SKM-1 treated with dmso at 0.1 percent for 144 hours (cell line): ENCODE measurements at regions not wholly inside any gene's neighbourhood (a gene's known extent, or its start where the extent isn't known, plus 50 kb on each side); places are given as distances from the start of the nearest gene placed in this dataset.

Experiments
- DNase-seq: peaks from one replicate; lab custom pipeline; 2025; ENCODE audit not compliant: unreplicated experiment; lab: John Stamatoyannopoulos, UW

DNA sequence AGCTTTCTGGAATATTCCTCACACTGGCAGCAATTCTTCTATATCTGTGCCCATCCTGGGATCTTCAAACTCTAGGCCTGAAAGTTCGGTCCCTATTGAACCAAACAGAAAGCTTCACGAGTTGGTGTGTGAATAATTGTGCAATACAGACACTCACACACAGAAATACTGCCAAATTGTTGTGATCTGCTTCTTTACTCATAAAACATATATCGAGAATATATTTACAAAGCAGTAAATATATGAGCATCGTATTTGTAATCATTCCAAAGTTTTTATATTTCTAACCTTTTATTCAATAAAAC, 56.6 kb upstream of the BEX4 start:
- DNase-seq, result no peak

DNA sequence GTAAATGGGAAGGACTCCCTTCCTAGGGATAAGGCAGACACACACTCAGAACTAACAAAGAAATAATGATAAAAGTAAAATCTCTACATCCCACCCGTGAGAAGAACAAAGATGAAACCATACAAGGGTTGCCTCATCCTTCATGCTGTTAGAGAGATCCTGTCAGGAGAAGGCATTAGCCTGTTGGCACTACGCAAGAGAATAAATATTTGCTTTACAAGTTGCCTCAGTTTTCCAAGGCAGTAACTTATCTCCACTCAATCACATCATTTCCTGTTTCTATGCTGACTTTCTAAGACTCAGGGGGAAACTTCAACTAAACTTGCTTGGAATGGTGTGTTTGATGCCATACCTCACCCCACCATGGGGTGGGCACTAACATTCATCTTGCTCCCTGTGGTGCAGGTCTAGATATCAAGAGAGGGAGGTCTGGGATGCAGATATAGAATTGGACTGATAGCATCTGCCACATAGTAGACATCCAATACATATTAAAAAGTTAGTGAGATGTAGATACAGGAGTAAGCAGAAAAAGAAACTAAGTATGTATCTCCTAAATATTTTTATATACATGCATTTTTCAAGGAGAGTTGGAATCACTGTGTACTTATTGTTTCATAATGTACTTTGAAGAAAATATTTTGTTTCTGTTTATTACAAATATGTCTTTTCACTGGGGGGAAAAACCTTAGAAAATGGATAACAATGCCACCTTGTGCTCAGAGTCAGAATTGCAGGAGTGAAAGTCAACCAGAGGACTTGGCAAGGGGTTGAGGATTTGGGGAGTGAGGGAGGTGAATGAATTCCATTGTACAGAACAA, 57.2 kb upstream of the BEX4 start:
- DNase-seq, result no peak

GRCh38 chrX:103155201-103155600, 59.7 kb upstream of the BEX4 start:
- peak; percentile 20 for DNase-seq

GRCh38 chrX:103153661-103154060, 60.7 kb upstream of the NXF3 start:
- DNase-seq, result no peak

DNA sequence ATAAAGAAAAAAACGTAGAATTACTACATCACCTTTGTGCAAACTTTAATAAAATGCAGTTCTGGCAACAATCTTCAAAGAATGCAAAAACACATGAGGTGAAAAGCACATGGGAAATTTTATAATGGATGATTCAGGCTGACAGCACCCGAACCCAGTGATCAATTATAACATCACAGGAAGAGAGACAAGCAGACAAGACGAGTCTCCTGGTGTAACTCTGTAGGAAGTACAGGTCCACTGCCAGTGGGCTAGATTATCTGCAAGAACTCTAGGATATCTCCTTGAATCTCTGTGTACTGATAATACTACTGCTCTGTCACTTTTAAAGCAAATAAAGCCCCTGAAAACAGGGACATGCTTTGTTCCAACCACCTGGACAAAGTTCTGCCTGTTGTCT, 58.9 kb upstream of the NXF3 start:
- DNase-seq, result no peak

DNA sequence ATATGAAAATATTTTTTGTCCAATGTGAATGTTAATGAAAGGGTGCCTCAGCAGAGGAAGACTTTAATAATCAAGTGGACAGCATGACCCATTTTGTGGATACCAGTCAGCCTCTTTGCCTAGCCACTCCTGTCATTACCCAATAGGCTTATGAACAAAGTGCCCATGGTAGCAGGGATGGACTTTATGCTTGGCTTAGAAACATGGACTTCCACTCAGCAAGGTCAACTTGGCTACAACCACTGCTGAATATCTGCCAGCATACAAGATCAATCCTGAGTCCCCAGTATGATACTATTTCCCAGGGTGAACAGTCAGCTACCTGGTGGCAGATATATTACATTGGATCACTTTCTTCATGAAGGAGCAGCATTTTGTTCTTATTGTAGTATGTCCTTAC, 56.7 kb upstream of the NXF3 start:
- no peak for DNase-seq

DNA sequence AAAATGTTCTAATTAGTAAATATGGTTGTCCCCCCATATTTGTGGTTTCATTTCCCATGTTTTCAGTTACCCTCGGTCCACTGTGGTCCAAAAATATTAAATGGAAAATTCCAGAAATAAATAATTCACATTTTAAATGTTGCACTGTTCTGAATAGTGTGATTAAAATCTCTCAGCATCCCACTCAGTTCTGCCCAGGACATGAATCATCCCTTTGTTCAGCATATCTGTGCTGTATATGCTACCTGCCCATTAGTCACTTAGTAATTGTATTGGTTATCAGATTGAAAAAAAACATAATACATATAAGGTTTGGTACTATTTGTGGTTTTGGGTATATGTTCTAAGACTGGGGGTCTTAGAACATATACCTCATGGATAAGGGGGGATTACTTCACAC, 55.1 kb upstream of the NXF3 start:
- no peak for DNase-seq
